ENCODE measurements at regions not wholly inside any gene's neighbourhood (a gene's known extent, or its start where the extent isn't known, plus 50 kb on each side); places are given as distances from the start of the nearest gene placed in this dataset.

DNA sequence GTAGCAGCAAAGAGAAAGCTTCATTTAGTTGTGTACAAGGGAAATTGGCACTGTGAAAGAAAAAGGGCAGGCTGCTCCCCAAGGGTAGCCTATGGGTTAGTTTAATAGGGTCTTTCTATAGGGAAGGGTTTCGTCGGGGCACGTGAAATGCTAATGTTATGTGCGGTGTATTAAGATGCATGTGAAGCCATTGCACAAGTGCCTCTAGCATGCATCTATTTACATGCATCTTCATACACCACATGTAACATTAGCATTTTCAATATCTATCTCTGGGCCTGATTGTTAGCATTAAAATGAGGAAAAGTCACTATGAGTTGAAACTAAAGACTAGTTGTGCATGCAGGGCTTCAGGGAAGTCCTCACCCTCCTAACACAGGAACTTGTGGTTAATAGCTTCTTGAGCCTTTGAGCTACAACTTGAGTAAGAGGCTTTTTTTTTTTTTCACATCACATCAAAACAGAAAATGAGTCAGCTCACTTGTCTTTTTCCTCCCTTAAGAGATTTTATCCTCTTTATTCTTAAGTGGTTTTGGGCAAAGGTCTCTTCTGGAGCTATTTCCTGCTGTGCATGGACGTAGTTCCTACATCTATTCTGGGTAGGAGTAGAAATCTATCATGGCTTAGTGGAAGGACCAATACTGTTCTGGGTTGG is 613.4 kb downstream of the ZPLD1 start:
- no CpG with 5 or more reads among the region's 5 CpGs for WGBS (ENCODE audit: extremely low coverage, insufficient read length, low lambda C conversion rate)
- no peak overlapping the region for H2BK120ac ChIP-seq (ENCODE audit: low read depth, low read length, poor library complexity, severe bottlenecking)
- H3K4me1 ChIP-seq (ENCODE audit: insufficient read depth, low read length) = no peaks in the 10 kb centered on the region
- H3K9me3 ChIP-seq (ENCODE audit: control insufficient read depth, low read depth, low read length) = no peaks in the 10 kb centered on the region
- no peak overlapping the region for H3K56ac ChIP-seq (ENCODE audit: insufficient read length, low read depth, low read length)
- Mint-ChIP-seq H3K27me3 (ENCODE audit: low read depth) (no peaks in the 10 kb centered on the region), H3K36me3 (ENCODE audit: insufficient read depth in 1 of 3, low read depth in 3 of 3) (no peaks in the 10 kb centered on the region), H3K9me3 (no peaks in the 10 kb centered on the region; a peak in 1 of 5 replicates), H3K27ac (no peak overlapping the region), H3K4me3 (no peak overlapping the region), H3K4me1 (no peaks in the 10 kb centered on the region)
- H3K27ac ChIP-seq (ENCODE audit: insufficient read length, low read depth, low read length) = no peak overlapping the region
- no peak overlapping the region for H3K23ac ChIP-seq (ENCODE audit: insufficient read length, low read depth, low read length)
- H2BK20ac ChIP-seq (ENCODE audit: low read depth, low read length, poor library complexity, severe bottlenecking) = no peak overlapping the region
- no peak overlapping the region for H2BK5ac ChIP-seq (ENCODE audit: insufficient read length, low read length)
- no peaks in the 10 kb centered on the region for H3K27me3 ChIP-seq (ENCODE audit: insufficient read depth, low read length)
- H4K8ac ChIP-seq (replicated peaks; ENCODE audit: insufficient read length, low read depth, low read length) = no peak overlapping the region
- H3K79me1 ChIP-seq (ENCODE audit: insufficient read depth, low read depth, low read length, poor library complexity, severe bottlenecking) = no peaks in the 10 kb centered on the region
- H3K23me2 ChIP-seq (ENCODE audit: insufficient read length, low read depth, low read length, poor library complexity, severe bottlenecking) = no peaks in the 10 kb centered on the region
- TF ChIP-seq, protein P1, sequence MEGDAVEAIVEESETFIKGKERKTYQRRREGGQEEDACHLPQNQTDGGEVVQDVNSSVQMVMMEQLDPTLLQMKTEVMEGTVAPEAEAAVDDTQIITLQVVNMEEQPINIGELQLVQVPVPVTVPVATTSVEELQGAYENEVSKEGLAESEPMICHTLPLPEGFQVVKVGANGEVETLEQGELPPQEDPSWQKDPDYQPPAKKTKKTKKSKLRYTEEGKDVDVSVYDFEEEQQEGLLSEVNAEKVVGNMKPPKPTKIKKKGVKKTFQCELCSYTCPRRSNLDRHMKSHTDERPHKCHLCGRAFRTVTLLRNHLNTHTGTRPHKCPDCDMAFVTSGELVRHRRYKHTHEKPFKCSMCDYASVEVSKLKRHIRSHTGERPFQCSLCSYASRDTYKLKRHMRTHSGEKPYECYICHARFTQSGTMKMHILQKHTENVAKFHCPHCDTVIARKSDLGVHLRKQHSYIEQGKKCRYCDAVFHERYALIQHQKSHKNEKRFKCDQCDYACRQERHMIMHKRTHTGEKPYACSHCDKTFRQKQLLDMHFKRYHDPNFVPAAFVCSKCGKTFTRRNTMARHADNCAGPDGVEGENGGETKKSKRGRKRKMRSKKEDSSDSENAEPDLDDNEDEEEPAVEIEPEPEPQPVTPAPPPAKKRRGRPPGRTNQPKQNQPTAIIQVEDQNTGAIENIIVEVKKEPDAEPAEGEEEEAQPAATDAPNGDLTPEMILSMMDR (conservative IDR thresholded peaks at IDR 0.05) = no peak
- H3K4ac ChIP-seq (ENCODE audit: low read depth, low read length) = no peak overlapping the region
- H3K18ac ChIP-seq (ENCODE audit: insufficient read length, low read depth, low read length) = no peak overlapping the region
- H3K9ac ChIP-seq (ENCODE audit: extremely low read depth, insufficient read length, low read length) = no peak overlapping the region
- H4K5ac ChIP-seq (ENCODE audit: insufficient read length, low read depth, low read length) = no peak overlapping the region
- H3K79me2 ChIP-seq (ENCODE audit: insufficient read depth, low read length) = no peaks in the 10 kb centered on the region
- H2BK15ac ChIP-seq (ENCODE audit: low read depth, low read length) = no peak overlapping the region
- H3K14ac ChIP-seq (ENCODE audit: insufficient read depth, low read length) = no peak overlapping the region
- DNase-seq = no peak
- H2AK5ac ChIP-seq (ENCODE audit: insufficient read length, low read length) = no peak overlapping the region
- H4K20me1 ChIP-seq (ENCODE audit: control insufficient read depth, insufficient read depth, insufficient read length) = no peaks in the 10 kb centered on the region
- H3T11ph ChIP-seq (ENCODE audit: low read length) = no peak overlapping the region
- H2BK12ac ChIP-seq (ENCODE audit: insufficient read length, low read depth, low read length) = no peak overlapping the region
- H2AFZ ChIP-seq (ENCODE audit: low read length) = no peak overlapping the region
- no peak overlapping the region for H3K4me2 ChIP-seq (ENCODE audit: insufficient read depth, insufficient read length, low read length)
- no peak overlapping the region for H4K91ac ChIP-seq (ENCODE audit: insufficient read length, low read depth, low read length)
